Urothelium cell line (cell line): ENCODE measurements at regions not wholly inside any gene's neighbourhood (a gene's known extent, or its start where the extent isn't known, plus 50 kb on each side); places are given as distances from the start of the nearest gene placed in this dataset.
"Not testable (repeated sequence)": the region's sequence is repeated elsewhere in the genome, so short reads cannot be mapped to it uniquely, and the experiment has no call there.

Source experiments
- DNase-seq: peaks from one replicate; pipeline ENCODE4 v3.0.0; 2011; ENCODE audit warnings: low spot score, mixed read lengths
- FAIRE-seq: peaks from 2 replicates; lab custom pipeline; 2011; peaks lifted over from hg19 to GRCh38; lab: Jason Lieb, UNC

DNA sequence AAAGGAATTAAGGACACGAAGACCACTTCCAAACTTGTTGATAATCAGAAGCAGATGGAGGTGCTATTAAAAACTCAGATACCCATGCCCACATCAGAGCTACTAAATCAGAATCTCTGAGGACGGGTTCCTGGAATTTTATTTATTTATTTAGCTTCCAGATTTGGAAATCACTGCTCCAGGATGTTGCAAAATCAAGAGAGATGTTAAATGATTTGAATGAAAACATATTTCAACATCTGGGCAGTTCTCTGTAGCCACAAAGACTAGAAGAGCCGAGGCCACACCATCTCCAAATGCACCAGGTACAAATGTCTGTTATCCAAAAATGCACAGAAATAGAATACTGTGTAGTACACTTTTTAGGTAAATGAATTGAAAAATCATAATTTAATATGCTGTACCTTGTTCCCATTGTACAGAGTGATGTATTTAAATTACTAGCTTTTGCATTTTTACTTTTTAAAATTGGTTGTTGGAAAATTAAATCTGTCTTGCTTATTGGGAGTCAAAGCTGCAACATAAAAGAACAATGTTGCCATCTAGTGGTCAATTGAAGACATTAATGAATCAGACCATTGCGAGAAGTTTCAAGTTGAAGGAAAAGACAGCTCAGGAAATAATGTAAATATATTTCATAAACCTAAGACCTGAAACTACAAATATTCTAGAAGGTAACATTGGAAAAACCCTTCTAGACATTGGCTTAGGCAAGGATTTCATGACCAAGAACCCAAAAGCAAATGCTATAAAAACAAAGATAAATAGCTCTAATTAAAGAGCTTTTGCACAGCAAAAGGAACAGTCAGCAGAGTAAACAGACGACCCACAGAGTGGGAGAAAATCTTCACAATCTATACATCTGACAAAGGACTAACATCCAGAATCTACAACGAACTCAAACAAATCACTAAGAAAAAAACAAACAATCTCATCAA is 151.3 kb upstream of the TTC29 start:
- FAIRE-seq, result no peak

GRCh38 chr4:147101678-147102077 is 156.0 kb upstream of the TTC29 start:
- FAIRE-seq (no peak), DNase-seq (no peak)

More for the DNA sequence above, 151.3 kb upstream of the TTC29 start:
- peak; percentile 35 for DNase-seq

DNA sequence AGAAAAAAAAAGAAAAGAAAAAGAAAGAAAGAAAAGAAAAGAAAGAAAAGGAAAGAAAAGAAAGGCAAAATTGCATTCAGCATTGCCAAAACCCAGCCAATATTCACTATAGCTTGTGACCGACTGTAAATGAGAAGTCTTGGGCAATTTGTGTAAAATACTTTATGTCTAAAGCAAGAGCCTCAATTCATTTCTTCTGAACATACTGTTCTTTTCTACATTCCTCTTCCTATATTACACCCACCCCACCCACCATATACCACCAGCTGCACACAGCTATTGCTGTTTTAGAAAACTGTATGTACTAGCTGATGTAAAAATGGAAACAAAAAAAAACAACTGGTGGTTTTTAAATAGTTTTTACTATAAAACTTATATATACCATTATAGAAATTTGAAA is 156.9 kb upstream of the TTC29 start:
- DNase-seq (no peak), FAIRE-seq (no peak)

DNA sequence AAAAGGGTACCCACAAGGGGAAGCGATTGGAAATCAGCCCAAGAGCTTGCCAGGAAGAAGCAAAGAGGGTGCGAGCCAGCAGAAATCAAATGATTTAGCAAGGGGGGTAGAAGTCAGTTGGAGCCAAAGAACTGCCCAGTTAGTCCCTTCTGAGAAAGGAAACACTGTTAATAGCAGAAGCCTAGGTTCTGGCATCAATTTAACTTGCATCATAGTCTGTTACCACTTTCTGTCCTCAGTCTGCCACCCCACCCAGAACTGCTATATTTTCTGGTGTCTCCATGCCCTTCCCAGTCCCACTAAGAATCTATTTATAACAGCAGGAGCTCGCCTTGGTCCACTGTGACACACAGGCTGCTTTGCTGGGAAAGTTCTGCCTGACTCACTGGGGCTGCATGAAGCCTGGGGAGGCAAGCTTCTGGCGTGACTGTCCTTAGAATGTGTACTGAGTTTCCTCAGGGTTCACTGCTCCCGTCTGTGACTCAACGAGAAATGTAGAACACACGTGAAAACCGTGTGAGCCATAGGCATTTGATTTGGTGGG is 157.8 kb upstream of the TTC29 start:
- FAIRE-seq (no peak), DNase-seq (peak; percentile 37)

- FAIRE-seq (no peak), DNase-seq (no peak)
These were observed 159.1 kb upstream of the TTC29 start for GRCh38 chr4:147104768-147105167.

DNA sequence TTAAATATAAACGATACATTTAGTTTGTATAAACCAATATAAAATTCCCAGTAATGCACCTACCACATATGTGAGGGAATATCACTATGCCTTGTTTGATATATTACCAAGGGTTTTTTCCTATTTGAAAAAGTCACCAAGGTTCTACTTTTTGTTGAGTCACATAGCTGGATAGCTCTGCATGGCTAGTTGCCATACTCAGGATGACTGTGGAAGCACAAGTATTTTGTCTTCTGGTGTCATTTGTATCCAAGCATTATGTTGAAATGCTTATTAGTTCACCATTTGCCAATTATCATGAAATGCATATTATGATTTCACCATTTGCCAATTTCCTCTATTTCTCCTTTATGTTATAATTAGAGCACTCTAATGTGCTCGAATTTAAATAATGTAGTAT is 162.7 kb upstream of the TTC29 start:
- no peak for DNase-seq
- no peak for FAIRE-seq

- FAIRE-seq (no peak), DNase-seq (no peak)
These were observed 164.1 kb upstream of the TTC29 start for GRCh38 chr4:147109800-147110199.

DNA sequence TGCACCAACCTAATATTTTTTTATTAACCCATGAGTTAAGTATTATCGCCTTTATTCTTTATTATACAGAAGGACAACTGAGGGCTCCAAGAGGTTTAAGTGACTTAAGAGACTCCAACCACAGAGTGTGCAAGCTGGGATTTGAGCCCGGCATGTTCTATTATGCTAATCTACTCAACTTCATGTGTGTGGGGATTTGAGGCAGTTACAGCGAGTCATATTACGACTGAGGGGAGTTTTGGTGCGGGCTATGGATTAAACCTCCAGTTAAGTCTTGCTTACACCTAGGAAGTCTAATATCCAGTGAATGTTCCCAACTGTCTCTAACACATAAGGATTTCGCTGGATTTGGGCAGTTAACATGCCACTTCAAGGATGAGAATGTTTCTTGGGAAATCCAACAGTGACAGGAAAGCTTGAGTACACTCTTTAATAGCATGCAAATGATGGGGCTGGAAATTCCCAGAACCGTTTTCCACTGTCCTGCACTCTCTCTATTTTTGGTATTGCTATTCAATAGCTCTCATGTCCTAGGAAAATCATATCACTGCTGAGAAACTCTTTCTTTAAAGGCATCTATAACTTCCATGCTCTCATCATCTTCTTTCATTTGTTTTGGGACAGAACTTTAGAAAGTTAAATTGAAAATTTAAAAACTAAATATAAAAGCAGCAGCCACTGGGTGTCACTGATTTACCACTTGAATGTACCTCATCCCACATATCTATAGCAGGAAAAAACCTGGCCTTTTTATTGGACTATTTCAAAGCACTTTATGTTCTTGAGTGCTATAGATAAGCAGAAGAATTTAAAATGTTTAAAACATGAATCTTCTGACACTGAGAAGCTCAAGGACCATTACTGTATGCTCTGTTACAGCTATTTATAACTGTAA is 165.1 kb upstream of the TTC29 start:
- FAIRE-seq, result no peak
- DNase-seq, result no peak

GRCh38 chr4:147112196-147112595 is 166.5 kb upstream of the TTC29 start:
- FAIRE-seq, DNase-seq: not testable (repeated sequence)

- DNase-seq (no peak), FAIRE-seq (no peak)
These were observed 171.8 kb upstream of the TTC29 start for GRCh38 chr4:147117431-147117830.

- no peak for DNase-seq
- FAIRE-seq, result no peak
These were observed 172.9 kb upstream of the TTC29 start for GRCh38 chr4:147118528-147118927.

DNA sequence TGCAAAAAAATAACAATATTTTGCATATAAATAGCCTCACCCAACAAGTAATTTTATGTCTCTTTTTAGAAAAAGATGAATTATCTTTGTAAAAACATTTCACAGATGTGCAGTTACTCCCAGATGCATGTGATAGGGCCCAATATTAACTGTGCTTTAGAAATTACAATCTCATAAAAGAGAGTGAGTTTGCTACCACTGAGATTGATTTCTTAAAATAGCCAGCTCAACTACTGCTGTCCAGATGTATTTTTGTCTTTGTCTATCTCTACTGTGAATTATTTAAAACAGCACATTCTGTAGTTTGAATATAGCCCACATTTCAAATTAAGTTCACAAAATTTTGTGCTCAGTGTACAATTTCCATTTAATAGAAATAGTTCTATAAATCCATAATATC is 177.0 kb upstream of the TTC29 start:
- DNase-seq (no peak), FAIRE-seq (no peak)

DNA sequence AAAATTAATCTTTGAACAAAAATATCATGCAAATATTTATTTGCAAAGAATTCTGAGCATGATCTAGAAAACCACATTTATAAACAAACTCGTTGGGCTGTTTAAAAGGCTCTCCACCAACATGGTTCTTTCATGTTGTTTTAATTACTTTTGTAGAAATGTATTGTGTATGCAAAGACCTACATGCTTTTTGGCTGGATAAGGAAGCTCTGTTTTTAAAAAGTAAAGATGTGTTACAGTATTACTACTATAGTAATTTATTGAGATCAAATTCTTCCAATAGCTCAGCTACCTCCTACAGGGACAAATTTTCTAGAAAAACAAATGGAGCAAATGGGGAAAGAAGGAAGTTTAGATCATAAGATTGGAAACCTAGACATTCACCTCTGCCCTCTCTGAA is 177.5 kb upstream of the TTC29 start:
- DNase-seq (no peak), FAIRE-seq (no peak)

DNA sequence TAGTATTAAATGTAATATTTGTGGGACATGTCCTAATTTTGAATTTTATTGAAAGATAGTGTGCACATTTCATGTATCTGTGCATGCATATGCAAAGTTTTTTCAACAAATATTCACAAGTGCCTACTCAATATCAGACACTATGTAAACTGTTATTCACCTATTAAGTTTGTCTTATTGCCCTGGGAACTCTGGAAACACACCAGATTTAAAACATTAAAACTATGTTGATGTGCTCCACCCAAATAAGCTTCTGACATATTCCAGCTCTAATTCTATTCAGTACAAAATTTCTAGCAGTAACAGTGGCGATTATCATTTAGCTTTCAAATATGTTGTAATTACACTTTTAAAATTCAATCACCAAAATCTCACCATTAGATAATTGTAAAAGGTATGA is 183.1 kb upstream of the TTC29 start:
- no peak for FAIRE-seq
- DNase-seq, result no peak

DNA sequence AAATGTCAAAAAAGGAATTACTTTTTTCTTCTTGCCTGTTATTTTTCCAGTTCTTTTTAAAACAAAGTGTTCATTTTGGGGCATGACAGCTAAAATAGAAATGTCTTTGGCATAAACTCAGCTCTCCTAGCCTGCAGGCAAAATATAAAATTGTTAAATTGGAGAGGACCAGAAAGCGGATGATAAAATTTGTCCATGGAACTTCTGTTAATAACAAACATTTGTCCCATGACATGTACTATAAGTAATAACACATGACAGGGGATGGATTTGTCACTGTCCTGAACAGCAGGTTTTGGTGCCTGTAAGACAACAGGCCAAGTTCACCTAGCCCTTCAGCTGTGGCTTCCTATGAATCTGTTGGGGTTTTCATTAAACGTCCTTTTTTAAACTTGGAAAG is 184.0 kb upstream of the TTC29 start:
- no peak for FAIRE-seq
- no peak for DNase-seq

DNA sequence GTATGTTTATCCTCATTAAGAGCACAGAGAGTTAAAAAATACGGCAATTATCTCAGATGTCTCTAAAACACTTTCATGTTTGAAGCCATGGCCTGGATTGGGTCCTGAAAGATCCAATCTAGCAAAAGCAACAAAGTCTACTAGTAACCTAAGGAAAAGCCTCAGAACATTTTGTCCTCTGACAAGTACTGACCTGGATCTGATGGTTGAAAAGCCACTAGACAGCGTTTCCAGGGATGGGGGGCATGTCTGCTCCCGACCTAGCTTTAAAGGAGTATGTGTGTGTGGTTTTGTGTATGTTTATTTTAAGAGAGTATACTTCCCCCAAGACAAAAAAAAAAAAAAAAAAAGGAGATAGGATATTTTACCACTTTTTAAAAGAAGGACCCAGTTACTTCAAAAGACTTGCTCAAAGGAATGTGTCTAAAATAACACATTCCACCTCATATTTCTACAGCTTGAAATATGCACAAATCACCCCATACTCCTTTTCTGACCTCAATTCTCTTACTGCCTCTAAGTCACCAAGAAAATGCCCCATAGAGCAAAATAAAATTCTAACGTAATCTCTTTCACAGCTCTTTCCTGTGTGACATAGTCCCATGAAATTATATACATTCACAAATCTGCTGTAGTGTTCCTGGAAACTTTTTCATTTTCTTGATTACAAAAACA is 189.0 kb upstream of the TTC29 start:
- FAIRE-seq, result no peak
- no peak for DNase-seq

DNA sequence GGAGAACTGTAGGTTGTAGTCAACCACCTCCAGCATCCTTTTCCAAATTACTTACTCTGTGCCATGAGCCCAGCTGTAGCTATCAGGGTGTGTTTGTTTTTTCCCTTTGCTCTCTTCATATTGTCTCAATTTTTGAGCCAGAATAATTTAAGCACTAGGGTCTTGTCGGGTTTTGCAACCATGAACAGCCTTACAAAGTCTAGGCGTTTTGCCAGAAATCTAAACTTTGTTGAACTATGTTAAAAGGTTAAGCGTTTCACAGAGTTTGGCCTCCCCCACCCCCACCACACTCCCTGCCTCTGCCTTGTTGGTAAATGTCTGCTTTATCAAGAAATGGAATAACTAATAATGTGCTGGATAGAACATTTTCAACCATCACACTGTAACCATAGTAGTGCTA is 190.6 kb upstream of the TTC29 start:
- DNase-seq (no peak), FAIRE-seq (no peak)

- DNase-seq (no peak), FAIRE-seq (no peak)
These were observed 191.1 kb upstream of the TTC29 start for GRCh38 chr4:147136751-147137150.

DNA sequence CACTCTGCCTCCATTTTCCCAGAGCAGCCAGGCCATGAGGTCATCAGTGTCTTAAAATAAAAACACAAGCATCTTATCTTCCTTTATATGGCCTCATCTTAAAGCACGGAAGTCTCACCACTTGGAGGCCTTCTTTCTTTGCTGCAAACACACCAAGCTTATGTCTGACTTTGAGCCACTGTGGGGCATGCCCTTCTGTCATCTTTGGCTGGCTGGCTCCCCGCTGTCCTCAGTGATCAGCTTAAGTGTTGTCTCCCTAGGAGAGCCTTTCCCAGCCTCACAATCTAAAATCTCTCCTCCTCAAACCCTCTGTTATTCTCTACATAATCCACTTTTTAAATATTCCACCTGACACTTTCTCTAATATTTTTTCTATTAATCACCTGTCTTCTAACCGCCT is 191.6 kb upstream of the TTC29 start:
- FAIRE-seq, result no peak
- DNase-seq, result no peak

GRCh38 chr4:147138171-147138570 is 192.5 kb upstream of the TTC29 start:
- FAIRE-seq (no peak), DNase-seq (no peak)
